ENCODE measurements at regions not wholly inside any gene's neighbourhood (a gene's known extent, or its start where the extent isn't known, plus 50 kb on each side); places are given as distances from the start of the nearest gene placed in this dataset.

- H3K27ac ChIP-seq, result no peak overlapping the region
- TF ChIP-seq, protein P1, sequence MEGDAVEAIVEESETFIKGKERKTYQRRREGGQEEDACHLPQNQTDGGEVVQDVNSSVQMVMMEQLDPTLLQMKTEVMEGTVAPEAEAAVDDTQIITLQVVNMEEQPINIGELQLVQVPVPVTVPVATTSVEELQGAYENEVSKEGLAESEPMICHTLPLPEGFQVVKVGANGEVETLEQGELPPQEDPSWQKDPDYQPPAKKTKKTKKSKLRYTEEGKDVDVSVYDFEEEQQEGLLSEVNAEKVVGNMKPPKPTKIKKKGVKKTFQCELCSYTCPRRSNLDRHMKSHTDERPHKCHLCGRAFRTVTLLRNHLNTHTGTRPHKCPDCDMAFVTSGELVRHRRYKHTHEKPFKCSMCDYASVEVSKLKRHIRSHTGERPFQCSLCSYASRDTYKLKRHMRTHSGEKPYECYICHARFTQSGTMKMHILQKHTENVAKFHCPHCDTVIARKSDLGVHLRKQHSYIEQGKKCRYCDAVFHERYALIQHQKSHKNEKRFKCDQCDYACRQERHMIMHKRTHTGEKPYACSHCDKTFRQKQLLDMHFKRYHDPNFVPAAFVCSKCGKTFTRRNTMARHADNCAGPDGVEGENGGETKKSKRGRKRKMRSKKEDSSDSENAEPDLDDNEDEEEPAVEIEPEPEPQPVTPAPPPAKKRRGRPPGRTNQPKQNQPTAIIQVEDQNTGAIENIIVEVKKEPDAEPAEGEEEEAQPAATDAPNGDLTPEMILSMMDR (IDR thresholded peaks at IDR 0.05), result no peak
Observed at GRCh38 chr11:129596351-129596750, 219.3 kb upstream of the TMEM45B start.

DNA sequence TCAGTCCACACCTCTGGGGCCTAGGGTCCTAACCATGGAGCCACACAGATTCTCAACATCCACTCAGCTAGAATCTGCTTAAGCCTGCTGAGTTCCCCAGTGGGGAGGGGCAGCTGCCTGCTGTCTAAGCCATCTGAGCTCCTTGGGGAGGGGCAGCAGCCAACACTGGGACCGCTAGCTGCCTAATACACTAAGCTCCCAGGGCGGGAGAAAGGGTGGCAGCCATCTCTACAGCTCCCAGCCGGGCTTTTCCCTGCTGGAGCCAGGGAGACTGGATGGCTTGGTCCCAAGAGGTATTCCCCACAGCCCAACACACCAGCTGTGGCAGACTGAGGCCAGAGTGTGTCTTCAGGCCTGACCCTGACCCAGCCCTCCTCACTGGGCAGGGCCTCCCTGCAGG is 217.3 kb upstream of the TMEM45B start:
- TF ChIP-seq, protein P1 (IDR thresholded peaks at IDR 0.05), result no peak
- DNase-seq (ENCODE audit: low spot score), result no peak
- H3K27ac ChIP-seq, result no peak overlapping the region
- no peak overlapping the region for H3K4me3 ChIP-seq

More at GRCh38 chr11:129596351-129596750, 219.3 kb upstream of the TMEM45B start:
- H3K4me3 ChIP-seq, result no peak overlapping the region
- DNase-seq (ENCODE audit: low spot score), result no peak

GRCh38 chr11:129605815-129606214 is 209.8 kb upstream of the TMEM45B start:
- Histone ChIP-seq H3K4me3 (no peak overlapping the region), H3K27ac (no peak overlapping the region)
- TF ChIP-seq, protein P1 (IDR thresholded peaks at IDR 0.05), result no peak
- no peak for DNase-seq (ENCODE audit: low spot score)

- Histone ChIP-seq H3K4me3 (no peak overlapping the region), H3K27ac (no peak overlapping the region)
- TF ChIP-seq, protein P1 (IDR thresholded peaks at IDR 0.05), result no peak
Observed at GRCh38 chr11:129608711-129609110, 206.9 kb upstream of the TMEM45B start.

DNA sequence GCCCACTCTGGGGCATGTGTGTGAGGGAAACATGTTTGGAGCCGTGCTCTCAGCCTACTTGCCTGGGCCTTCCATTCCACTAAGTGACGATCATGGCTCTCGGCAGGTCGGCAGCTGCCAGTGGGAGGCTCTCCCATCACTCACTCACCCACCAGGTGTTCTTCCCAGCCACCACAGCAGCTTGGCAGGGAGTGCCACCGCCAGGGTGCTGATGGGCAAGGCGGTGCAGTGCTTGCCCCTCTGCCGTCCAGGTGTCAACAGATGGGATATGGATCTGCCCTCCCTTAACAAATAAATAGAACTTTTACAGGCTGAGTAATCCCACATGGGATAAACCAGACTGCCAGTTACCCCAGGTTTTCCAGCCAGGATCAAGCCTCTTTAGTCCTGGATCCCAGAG is 205.5 kb upstream of the TMEM45B start:
- Histone ChIP-seq H3K4me3 (no peak overlapping the region), H3K27ac (no peak overlapping the region)
- TF ChIP-seq, protein P1 (IDR thresholded peaks at IDR 0.05), result no peak
- no peak for DNase-seq (ENCODE audit: low spot score)

More at GRCh38 chr11:129608711-129609110, 206.9 kb upstream of the TMEM45B start:
- DNase-seq (ENCODE audit: low spot score), result no peak

GRCh38 chr11:129610545-129610944 is 205.1 kb upstream of the TMEM45B start:
- TF ChIP-seq, protein P1 (IDR thresholded peaks at IDR 0.05), result no peak
- Histone ChIP-seq H3K4me3 (no peak overlapping the region), H3K27ac (no peak overlapping the region)
- no peak for DNase-seq (ENCODE audit: low spot score)

- Histone ChIP-seq H3K4me3 (no peak overlapping the region), H3K27ac (no peak overlapping the region)
- TF ChIP-seq, protein P1 (IDR thresholded peaks at IDR 0.05), result no peak
- DNase-seq (ENCODE audit: low spot score), result no peak
Observed at GRCh38 chr11:129611661-129612446, 203.8 kb upstream of the TMEM45B start.

All from coronary artery (tissue), 2 donors.